ENCODE measurements at regions not wholly inside any gene's neighbourhood (a gene's known extent, or its start where the extent isn't known, plus 50 kb on each side); places are given as distances from the start of the nearest gene placed in this dataset.

GRCh38 chr17:34841467-34841866, 119.8 kb downstream of the CCT6B start:
- Histone ChIP-seq H3K9me3 (no peaks in the 10 kb centered on the region), H3K36me3 (no peaks in the 10 kb centered on the region), H3K4me3 (no peak overlapping the region), H3K27me3 (peaks cover 16% of the 10 kb centered on the region)
- DNase-seq = no peak

GRCh38 chr17:34840750-34841149, 120.5 kb downstream of the CCT6B start:
- Histone ChIP-seq H3K4me3 (no peak overlapping the region), H3K9me3 (no peaks in the 10 kb centered on the region), H3K36me3 (no peaks in the 10 kb centered on the region), H3K27me3 (peaks cover 16% of the 10 kb centered on the region)
- DNase-seq = no peak

GRCh38 chr17:34837876-34838478, 123.3 kb downstream of the CCT6B start:
- H3K27me3 ChIP-seq = peaks cover 19% of the 10 kb centered on the region
- no peaks in the 10 kb centered on the region for H3K9me3 ChIP-seq
- DNase-seq = no peak
- no peak overlapping the region for H3K4me3 ChIP-seq
- H3K36me3 ChIP-seq = no peaks in the 10 kb centered on the region

GRCh38 chr17:34832376-34832775, 128.9 kb downstream of the CCT6B start:
- H3K27me3 ChIP-seq = peaks cover 14% of the 10 kb centered on the region
- no peak overlapping the region for H3K4me3 ChIP-seq
- no peaks in the 10 kb centered on the region for H3K36me3 ChIP-seq
- no peak for DNase-seq
- H3K9me3 ChIP-seq = no peaks in the 10 kb centered on the region

- Histone ChIP-seq H3K4me3 (no peak overlapping the region), H3K27me3 (peaks cover 6% of the 10 kb centered on the region; the same call in 1 of the 2 replicates), H3K9me3 (no peaks in the 10 kb centered on the region), H3K36me3 (no peaks in the 10 kb centered on the region)
- no peak for DNase-seq
Measured at GRCh38 chr17:34827008-34827407, 134.3 kb downstream of the CCT6B start.

- Histone ChIP-seq H3K9me3 (no peaks in the 10 kb centered on the region), H3K27me3 (peaks cover 6% of the 10 kb centered on the region; the same call in 1 of the 2 replicates), H3K4me3 (no peak overlapping the region), H3K36me3 (no peaks in the 10 kb centered on the region)
- DNase-seq = peak; percentile 68
Measured at GRCh38 chr17:34826332-34826731, 134.9 kb downstream of the CCT6B start.

- H3K27me3 ChIP-seq = peaks cover 6% of the 10 kb centered on the region; the same call in 1 of the 2 replicates
- no peaks in the 10 kb centered on the region for H3K36me3 ChIP-seq
- no peak overlapping the region for H3K4me3 ChIP-seq
- H3K9me3 ChIP-seq = no peaks in the 10 kb centered on the region
- no peak for DNase-seq
Measured at GRCh38 chr17:34825884-34826283, 135.4 kb downstream of the CCT6B start.

GRCh38 chr17:34825102-34825501, 136.2 kb downstream of the CCT6B start:
- no peaks in the 10 kb centered on the region for H3K36me3 ChIP-seq
- no peak overlapping the region for H3K4me3 ChIP-seq
- no peak for DNase-seq
- H3K27me3 ChIP-seq = no peaks in the 10 kb centered on the region; the same call in 1 of the 2 replicates
- no peaks in the 10 kb centered on the region for H3K9me3 ChIP-seq

GRCh38 chr17:34823023-34823422, 138.2 kb downstream of the CCT6B start:
- H3K9me3 ChIP-seq = no peaks in the 10 kb centered on the region
- no peak overlapping the region for H3K4me3 ChIP-seq
- no peak for DNase-seq
- H3K27me3 ChIP-seq = no peaks in the 10 kb centered on the region
- no peaks in the 10 kb centered on the region for H3K36me3 ChIP-seq

- Histone ChIP-seq H3K4me3 (no peak overlapping the region), H3K9me3 (no peaks in the 10 kb centered on the region), H3K27me3 (no peaks in the 10 kb centered on the region), H3K36me3 (no peaks in the 10 kb centered on the region)
- DNase-seq = no peak
Measured at GRCh38 chr17:34822007-34822739, 139.1 kb downstream of the CCT6B start.

- H3K9me3 ChIP-seq = no peaks in the 10 kb centered on the region
- H3K36me3 ChIP-seq = no peaks in the 10 kb centered on the region
- no peak overlapping the region for H3K4me3 ChIP-seq
- H3K27me3 ChIP-seq = no peaks in the 10 kb centered on the region
- no peak for DNase-seq
Measured at GRCh38 chr17:34820922-34821321, 140.3 kb downstream of the CCT6B start.

- Histone ChIP-seq H3K4me3 (no peak overlapping the region), H3K9me3 (no peaks in the 10 kb centered on the region), H3K36me3 (no peaks in the 10 kb centered on the region), H3K27me3 (no peaks in the 10 kb centered on the region)
- no peak for DNase-seq
Measured at GRCh38 chr17:34820248-34820801, 140.9 kb downstream of the CCT6B start.

GRCh38 chr17:34817252-34818035, 143.8 kb downstream of the CCT6B start:
- DNase-seq = no peak
- H3K27me3 ChIP-seq = no peaks in the 10 kb centered on the region
- H3K4me3 ChIP-seq = no peak overlapping the region
- H3K36me3 ChIP-seq = no peaks in the 10 kb centered on the region
- no peaks in the 10 kb centered on the region for H3K9me3 ChIP-seq

- Histone ChIP-seq H3K36me3 (no peaks in the 10 kb centered on the region), H3K27me3 (no peaks in the 10 kb centered on the region), H3K4me3 (no peak overlapping the region), H3K9me3 (no peaks in the 10 kb centered on the region)
- DNase-seq = no peak
Measured at GRCh38 chr17:34816848-34817247, 144.4 kb downstream of the CCT6B start.

- Histone ChIP-seq H3K9me3 (no peaks in the 10 kb centered on the region), H3K27me3 (no peaks in the 10 kb centered on the region), H3K4me3 (no peak overlapping the region), H3K36me3 (no peaks in the 10 kb centered on the region)
- no peak for DNase-seq
Measured at GRCh38 chr17:34813290-34813689, 148.0 kb downstream of the CCT6B start.

GRCh38 chr17:34811561-34811960, 149.7 kb downstream of the CCT6B start:
- H3K9me3 ChIP-seq = no peaks in the 10 kb centered on the region
- H3K27me3 ChIP-seq = no peaks in the 10 kb centered on the region
- H3K4me3 ChIP-seq = no peak overlapping the region
- no peak for DNase-seq
- no peaks in the 10 kb centered on the region for H3K36me3 ChIP-seq

GRCh38 chr17:34800661-34801060, 160.6 kb downstream of the CCT6B start:
- DNase-seq = no peak
- no peaks in the 10 kb centered on the region for H3K9me3 ChIP-seq
- no peaks in the 10 kb centered on the region for H3K36me3 ChIP-seq
- no peaks in the 10 kb centered on the region for H3K27me3 ChIP-seq
- H3K4me3 ChIP-seq = no peak overlapping the region

All from MG63 (cell line).